HepG2 (cell line): ENCODE measurements at regions not wholly inside any gene's neighbourhood (a gene's known extent, or its start where the extent isn't known, plus 50 kb on each side); places are given as distances from the start of the nearest gene placed in this dataset.

Experiments
- ATF2 ChIP-seq: sonication (generic); formaldehyde crosslinking; IDR thresholded peaks from 2 replicates; pipeline ENCODE4 v1.4.0; 2020; ENCODE audit warnings: missing genetic modification reagents
- CEBPB ChIP-seq: IDR thresholded peaks from 2 replicates; pipeline ENCODE4 v1.6.1; 2011; ENCODE audit warnings: low read depth, low read length, improper control_type of control experiment, borderline replicate concordance
- CHD4 ChIP-seq: fragments of 200-600 bp; sonication (generic); IDR thresholded peaks from 2 replicates; pipeline ENCODE4 v1.7.0; 2017; ENCODE audit warnings: mild to moderate bottlenecking, low read length, borderline replicate concordance
- ETV5 ChIP-seq: IDR thresholded peaks from 2 replicates; pipeline ENCODE4 v1.6.1; 2018; ENCODE audit warnings: missing biosample characterization, missing genetic modification reagents, inconsistent platforms, borderline replicate concordance
- GATAD1 ChIP-seq: IDR thresholded peaks from 2 replicates; pipeline ENCODE4 v1.6.1; 2016; ENCODE audit warnings: missing genetic modification reagents, missing compliant biosample characterization
- HDAC2 ChIP-seq: sonication (generic); formaldehyde crosslinking; IDR thresholded peaks from 2 replicates; pipeline ENCODE4 v1.4.0; 2020; ENCODE audit warnings: missing genetic modification reagents
- JDP2 ChIP-seq: sonication (generic); formaldehyde crosslinking; IDR thresholded peaks from 2 replicates; pipeline ENCODE4 v1.8.1; 2022; ENCODE audit warnings: missing genetic modification reagents, borderline replicate concordance
- KLF15 ChIP-seq: sonication (generic); formaldehyde crosslinking; IDR thresholded peaks from 2 replicates; pipeline ENCODE4 v1.8.1; 2023; ENCODE audit warnings: borderline replicate concordance, mild to moderate bottlenecking, inconsistent platforms, missing genetic modification reagents, mixed read lengths
- MAFF ChIP-seq: IDR thresholded peaks from 2 replicates; pipeline ENCODE4 v1.6.1; 2011; ENCODE audit warnings: low read depth, low read length, improper control_type of control experiment
- MAZ ChIP-seq, 2 experiments: sonication (generic) in 1 of 2; formaldehyde crosslinking in 1 of 2; IDR thresholded peaks; 2 replicates each; pipeline versions ENCODE4 v1.5.0 to v1.6.1; 2012 to 2020; ENCODE audit warnings: low read depth in 2 of 2, mild to moderate bottlenecking in 2 of 2, borderline replicate concordance in 1 of 2, improper control_type of control experiment in 1 of 2, low read length in 1 of 2, missing genetic modification reagents in 1 of 2, moderate library complexity in 1 of 2
- NAIF1 ChIP-seq: sonication (generic); formaldehyde crosslinking; IDR thresholded peaks from 2 replicates; pipeline ENCODE4 v1.5.0; 2020; ENCODE audit warnings: mild to moderate bottlenecking, missing genetic modification reagents, borderline replicate concordance
- NKX3-1 ChIP-seq: sonication (generic); formaldehyde crosslinking; IDR thresholded peaks from 2 replicates; pipeline ENCODE4 v1.5.0; 2020; ENCODE audit warnings: missing genetic modification reagents
- NONO ChIP-seq, 2 experiments: fragments of 450-650 bp in 1 of 2; sonication (generic) in 1 of 2; formaldehyde crosslinking in 1 of 2; IDR thresholded peaks in 1 of 2; conservative IDR thresholded peaks in 1 of 2; 2 replicates each; pipeline versions ENCODE4 v1.6.1 to v1.8.0; 2017 to 2022; ENCODE audit warnings: mild to moderate bottlenecking in 1 of 2, missing genetic modification reagents in 1 of 2, moderate library complexity in 1 of 2
- ONECUT2 ChIP-seq: sonication (generic); formaldehyde crosslinking; IDR thresholded peaks from 2 replicates; pipeline ENCODE4 v1.4.0; 2020; ENCODE audit warnings: missing genetic modification reagents
- PAXIP1 ChIP-seq: sonication (generic); formaldehyde crosslinking; conservative IDR thresholded peaks from 2 replicates; pipeline ENCODE4 v1.4.0; 2020; ENCODE audit warnings: mild to moderate bottlenecking, missing genetic modification reagents, moderate library complexity
- PITX1 ChIP-seq: sonication (generic); formaldehyde crosslinking; IDR thresholded peaks from 2 replicates; pipeline ENCODE4 v1.5.1; 2020; ENCODE audit warnings: mild to moderate bottlenecking, missing genetic modification reagents
- PLSCR1 ChIP-seq: sonication (generic); formaldehyde crosslinking; IDR thresholded peaks from 2 replicates; pipeline ENCODE4 v1.5.0; 2020; ENCODE audit warnings: missing genetic modification reagents, mild to moderate bottlenecking, borderline replicate concordance
- SETDB1 ChIP-seq: sonication (generic); formaldehyde crosslinking; IDR thresholded peaks from 2 replicates; pipeline ENCODE4 v1.5.1; 2020; ENCODE audit warnings: missing genetic modification reagents, mild to moderate bottlenecking, borderline replicate concordance
- TFDP2 ChIP-seq: sonication (generic); formaldehyde crosslinking; IDR thresholded peaks from 2 replicates; pipeline ENCODE4 v1.4.0; 2020; ENCODE audit warnings: missing genetic modification reagents
- ZBTB7B ChIP-seq: sonication (generic); formaldehyde crosslinking; IDR thresholded peaks from 2 replicates; pipeline ENCODE4 v1.4.0; 2020; ENCODE audit warnings: missing genetic modification reagents
- ZNF629 ChIP-seq: sonication (generic); formaldehyde crosslinking; conservative IDR thresholded peaks from 2 replicates; pipeline ENCODE4 v1.5.0; 2020; ENCODE audit warnings: missing genetic modification reagents
- ZNF761 ChIP-seq: sonication (generic); formaldehyde crosslinking; conservative IDR thresholded peaks from 2 replicates; pipeline ENCODE4 v1.4.0; 2020; ENCODE audit warnings: mild to moderate bottlenecking, missing genetic modification reagents
- ZNF879 ChIP-seq: sonication (generic); formaldehyde crosslinking; IDR thresholded peaks from 2 replicates; pipeline ENCODE4 v1.8.1; 2023; ENCODE audit warnings: missing genetic modification reagents
- ZSCAN31 ChIP-seq: sonication (generic); formaldehyde crosslinking; IDR thresholded peaks from 2 replicates; pipeline ENCODE4 v1.5.0; 2020; ENCODE audit warnings: low read depth, mild to moderate bottlenecking, missing genetic modification reagents

GRCh38 chr18:31232775-31233424 lies 70.2 kb upstream of the DSC1 start (continued):
- TF ChIP-seq TFDP2 (no peak), ETV5 (peak; percentile 46; the same call in 1 of the 2 replicates), JDP2 (CRISPR knock-in tag) (no peak), NONO (IDR thresholded peaks at IDR 0.05) (no peak), NONO (CRISPR knock-in tag; conservative IDR thresholded peaks at IDR 0.05) (0 out of 2 replicates have a peak, but pooled peaks have one; percentile 15), NAIF1 (no peak), CHD4 (no peak), CEBPB (peak; percentile 77), NKX3-1 (CRISPR knock-in tag) (no peak), MAFF (no peak), ZBTB7B (CRISPR knock-in tag) (no peak), ZNF761 (CRISPR knock-in tag) (no peak), PITX1 (CRISPR knock-in tag) (peak; percentile 51; the same call in 1 of the 2 replicates), HDAC2 (CRISPR knock-in tag) (no peak), ATF2 (CRISPR knock-in tag) (no peak), MAZ (IDR thresholded peaks at IDR 0.05; ENCODE audit: borderline replicate concordance, low read depth, low read length) (no peak), MAZ (CRISPR knock-in tag; IDR thresholded peaks at IDR 0.05; ENCODE audit: low read depth) (no peak), SETDB1 (no peak), KLF15 (CRISPR knock-in tag) (no peak), PAXIP1 (CRISPR knock-in tag) (peak; percentile 71), ZNF629 (CRISPR knock-in tag) (no peak), ONECUT2 (CRISPR knock-in tag) (no peak), ZSCAN31 (CRISPR knock-in tag) (no peak), ZNF879 (no peak), GATAD1 (no peak), PLSCR1 (CRISPR knock-in tag) (no peak)
